ENCODE measurements at regions not wholly inside any gene's neighbourhood (a gene's known extent, or its start where the extent isn't known, plus 50 kb on each side); places are given as distances from the start of the nearest gene placed in this dataset.

DNA sequence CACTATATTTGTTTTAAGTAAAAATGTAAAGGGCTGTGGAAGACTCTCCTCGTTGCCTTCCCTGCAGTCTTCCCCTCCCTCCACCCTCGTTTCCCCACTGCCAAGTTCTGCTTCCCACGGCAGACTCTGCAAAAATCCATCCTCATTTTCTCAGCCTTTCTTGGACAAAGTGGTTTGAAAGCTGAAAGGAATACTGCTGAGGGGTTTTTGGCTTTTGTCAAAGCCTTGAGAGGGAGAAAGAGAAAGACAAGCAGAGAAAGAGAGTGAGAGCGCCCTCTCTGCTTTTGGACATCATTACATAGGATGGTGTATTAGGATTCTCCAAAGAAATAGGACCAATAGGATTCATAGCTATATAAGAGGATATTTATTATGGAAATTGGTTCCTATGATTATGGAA, 455.9 kb upstream of the SOX11 start:
- DNase-seq (ENCODE audit: low read depth), result no peak

DNA sequence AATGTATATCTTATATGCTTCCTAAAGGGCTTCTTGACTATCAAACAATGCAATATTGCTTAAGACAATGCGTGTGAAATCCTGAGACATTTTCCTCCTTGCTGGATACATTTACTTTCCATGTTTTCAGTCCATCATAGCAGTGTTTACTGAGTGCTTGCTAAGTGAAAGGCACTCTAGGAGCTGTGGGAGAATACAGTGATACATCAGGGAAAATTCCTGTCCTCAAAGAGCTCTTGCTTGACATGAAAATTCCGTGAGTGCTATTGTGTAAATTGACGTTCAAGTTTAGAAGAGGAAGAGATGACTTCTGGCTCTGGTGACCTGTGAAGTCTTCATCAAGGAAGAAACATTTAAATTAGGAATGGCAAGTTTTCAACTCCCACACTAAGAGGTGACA, 449.4 kb upstream of the SOX11 start:
- DNase-seq (ENCODE audit: low read depth), result no peak

DNA sequence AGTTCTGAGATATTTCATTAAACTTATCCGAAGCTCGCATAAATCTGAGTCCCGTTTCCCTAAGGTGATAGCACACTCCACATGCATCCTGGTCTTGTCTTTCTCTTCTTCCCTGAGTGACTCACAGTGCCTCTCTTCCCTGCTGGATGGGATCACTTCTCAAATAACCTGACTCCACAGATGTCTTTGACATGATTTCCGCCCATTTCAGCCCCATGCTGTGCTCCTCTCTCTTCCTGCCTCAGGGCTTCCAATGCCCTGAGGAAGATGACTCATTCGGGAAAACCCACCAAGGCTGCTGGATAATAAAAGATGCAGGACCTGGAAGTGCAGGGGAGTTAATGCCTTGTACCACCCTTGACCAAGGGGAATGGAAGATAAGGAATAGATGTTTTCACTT, 441.7 kb upstream of the SOX11 start:
- no peak for DNase-seq (ENCODE audit: low read depth)

DNA sequence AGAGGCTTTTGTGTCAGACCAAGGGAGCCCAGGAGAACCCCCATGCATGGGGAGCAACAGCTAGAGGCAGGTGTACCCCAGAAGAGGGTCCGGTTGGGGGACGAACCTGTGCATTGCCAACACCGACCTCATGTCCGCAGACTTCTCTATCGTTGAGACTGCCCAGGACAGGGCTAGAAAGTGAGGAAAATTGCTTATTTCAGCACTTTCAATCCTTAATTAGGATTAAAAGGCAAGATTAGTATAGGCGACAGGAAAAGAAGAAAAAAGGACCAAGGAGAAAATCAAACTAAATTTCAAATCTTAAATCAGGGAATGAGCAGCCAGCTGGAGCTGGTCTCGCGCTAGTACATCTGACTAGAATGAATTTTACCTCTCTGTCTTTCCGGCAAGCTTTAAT, 438.9 kb upstream of the SOX11 start:
- DNase-seq (ENCODE audit: low read depth), result no peak

DNA sequence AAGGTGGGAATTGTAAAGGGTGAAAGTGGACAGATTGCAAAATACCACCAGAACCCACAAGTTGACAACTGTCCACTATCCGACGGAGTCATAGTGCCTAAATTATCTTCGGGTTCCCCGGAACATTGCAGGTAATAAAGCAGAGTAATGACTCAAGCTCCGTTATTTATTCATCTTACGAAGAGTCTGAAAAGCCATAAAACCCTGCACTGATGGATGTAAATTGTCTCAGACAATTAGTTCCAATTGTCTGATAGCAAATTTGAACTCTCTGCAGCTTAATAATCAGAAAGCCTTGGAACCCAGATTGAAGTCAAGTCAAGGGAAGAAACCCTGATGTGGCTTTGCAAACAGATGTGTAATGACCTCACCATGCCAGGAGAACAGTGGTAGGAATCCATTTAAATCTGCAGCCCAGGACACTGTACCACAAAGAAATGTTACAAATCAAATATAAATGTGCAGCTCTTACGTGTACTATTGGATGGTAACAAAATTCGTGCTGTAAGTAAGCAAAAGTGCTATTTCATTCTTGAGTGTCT, 437.3 kb upstream of the SOX11 start:
- DNase-seq (ENCODE audit: low read depth), result no peak

DNA sequence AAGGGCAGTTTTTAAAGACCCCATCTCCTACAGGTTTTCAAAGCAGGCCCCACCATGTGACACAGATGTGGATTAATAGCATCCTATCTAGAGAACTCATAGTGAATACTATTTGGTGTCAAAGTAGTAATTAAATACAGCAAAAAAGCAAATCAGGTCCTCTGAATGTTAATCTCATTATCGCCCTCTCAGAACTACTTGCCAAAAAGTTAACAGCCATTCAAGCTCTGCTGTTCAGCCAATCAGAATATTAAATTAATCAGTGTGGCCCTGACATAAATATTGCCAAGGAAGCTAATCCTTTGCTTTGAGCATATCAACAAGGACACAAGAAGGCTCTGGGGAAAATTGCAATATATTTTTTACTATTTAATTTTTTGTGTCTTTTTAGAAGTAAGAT, 428.9 kb upstream of the SOX11 start:
- no peak for DNase-seq (ENCODE audit: low read depth)

DNA sequence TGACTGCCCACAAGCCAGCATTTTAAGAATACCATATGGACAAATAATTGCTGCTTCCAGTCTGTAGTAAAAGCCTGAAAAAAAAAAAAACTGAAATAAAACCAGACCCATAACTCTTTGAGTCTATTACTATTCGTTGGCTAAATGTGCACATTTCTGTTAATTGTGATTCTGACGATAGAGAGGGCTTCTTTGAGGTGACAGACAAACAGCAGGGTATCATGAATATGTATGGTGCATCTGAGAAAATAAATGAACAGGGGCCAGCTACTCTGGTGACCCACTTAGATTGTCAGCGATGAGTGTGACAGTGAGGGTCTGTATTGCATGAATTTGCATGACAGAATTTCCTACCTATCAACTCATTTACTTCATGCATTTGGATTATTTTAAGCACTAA, 427.8 kb upstream of the SOX11 start:
- DNase-seq (ENCODE audit: low read depth), result no peak

DNA sequence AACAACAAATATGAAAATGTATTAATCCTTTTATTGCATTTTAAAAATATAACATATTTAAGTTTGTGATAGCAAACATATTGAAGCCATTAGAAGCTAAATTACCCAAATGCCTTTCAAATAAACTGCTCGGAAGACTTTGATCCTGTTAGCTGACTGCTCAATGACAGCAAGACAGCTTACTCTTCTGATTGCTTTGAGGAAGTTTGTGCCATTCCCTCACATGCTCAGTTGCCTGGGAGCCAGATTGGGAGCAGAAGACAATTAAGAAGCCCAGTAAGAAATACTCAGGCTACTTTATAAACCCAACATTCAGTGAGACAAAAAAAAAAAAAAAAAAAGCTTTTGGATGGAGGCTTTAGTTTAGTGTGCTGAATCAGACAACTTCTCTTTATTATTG, 407.1 kb upstream of the SOX11 start:
- no peak for DNase-seq (ENCODE audit: low read depth)

DNA sequence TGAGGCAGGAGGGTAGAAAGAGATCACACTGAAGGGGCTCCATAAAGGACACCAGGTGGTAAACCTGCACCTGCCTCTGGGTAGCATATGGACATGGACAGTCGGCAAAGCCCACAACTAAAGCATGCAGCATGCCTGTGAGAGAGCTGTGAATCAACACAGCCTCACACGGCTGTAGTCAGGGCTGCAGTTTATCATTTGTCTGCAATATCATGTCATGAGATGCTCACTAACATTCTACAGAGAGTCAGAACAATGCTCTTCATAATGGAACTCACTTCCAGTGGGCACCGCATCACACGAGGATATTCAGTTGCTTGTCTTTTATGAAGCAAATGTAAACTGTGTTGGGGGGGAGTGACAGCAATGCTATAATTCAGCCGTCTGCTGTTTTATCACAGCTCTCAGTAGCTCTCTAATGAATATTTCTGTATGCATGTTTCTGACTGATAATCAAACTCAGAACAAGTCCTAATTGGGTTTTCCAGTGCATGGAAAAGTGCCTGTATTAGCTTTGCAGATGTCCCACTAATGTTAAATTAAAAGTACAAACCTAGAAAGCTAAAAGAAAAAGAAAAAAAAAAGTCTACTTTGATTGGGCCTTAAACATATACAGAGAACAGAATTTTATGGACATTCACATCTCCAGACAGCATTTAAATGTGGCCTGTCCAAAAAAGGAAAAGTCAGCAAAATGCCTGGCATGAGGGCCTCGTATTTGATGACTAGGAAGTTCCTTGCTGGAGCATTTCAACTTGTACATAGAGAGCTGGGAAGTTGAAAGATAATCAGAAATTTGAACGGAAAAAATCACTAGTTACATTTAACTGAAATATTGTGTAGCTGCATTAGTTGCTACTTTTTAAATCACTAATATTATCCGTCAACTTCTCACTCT, 406.1 kb upstream of the SOX11 start:
- no peak for DNase-seq (ENCODE audit: low read depth)

DNA sequence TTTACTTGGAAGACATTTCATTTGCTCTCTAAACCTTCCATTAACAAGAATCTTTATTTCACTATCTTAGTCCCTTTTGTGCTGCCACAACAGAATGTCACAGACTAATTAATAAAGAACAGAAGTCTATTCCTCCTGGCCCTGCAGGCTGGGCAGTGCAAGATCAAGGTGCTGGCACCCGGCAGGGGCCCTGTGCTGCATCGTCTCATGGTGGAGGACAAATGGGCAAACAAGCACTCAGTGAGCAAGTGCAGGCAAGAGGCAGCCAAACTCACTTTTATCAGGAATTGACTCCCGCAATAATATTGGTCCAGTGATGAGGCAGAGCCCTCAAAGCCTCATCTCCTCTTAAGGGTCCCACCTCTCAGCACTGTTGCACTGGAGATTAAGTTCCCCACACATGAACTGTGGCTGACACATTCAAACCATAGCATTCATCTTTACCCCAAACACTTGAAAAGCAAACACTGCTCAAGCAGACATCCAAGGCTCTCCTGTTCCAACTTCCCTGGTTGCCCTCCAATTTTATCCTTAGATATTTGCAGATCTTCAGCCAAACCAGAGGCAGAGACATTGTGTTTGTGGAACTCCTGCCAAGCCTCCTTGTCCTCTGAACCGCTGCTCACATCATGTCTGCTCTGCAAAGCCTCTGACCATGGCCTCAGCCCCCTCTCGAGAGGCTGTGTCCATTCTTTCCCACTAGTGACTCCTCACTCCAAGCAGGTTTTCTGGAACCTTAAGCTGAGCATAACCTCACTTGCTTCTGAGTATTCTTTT, 404.4 kb upstream of the SOX11 start:
- DNase-seq (ENCODE audit: low read depth), result no peak

DNA sequence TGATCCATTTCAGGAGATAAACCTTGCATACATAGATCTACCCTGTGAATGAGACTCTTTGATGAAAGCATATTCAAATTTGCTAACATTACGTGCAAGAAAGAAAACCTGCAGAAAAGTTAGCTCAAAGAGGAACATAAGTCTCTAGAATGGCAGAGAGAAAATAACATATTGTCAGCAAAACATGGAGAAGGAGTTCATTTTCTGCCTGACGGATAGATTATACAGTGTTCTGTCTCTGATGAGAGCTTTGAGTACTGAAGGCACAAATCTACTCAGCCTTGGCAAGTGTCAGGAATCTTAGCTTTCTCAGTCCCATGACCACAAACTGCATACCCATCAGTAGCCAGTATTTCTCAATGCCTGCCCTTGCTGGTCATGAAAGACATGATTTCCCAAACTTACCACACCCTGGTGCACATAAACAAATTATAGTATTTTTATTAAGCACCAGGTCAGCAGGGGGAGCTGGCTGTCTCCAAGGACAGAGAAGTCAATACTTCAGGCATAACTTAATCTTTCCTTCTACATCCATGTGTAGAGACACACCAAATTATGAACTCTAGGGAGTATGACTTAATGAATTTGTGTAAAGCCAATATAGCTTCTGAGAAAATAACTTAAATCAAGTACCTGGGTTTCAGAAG, 401.2 kb upstream of the SOX11 start:
- DNase-seq (ENCODE audit: low read depth), result no peak

DNA sequence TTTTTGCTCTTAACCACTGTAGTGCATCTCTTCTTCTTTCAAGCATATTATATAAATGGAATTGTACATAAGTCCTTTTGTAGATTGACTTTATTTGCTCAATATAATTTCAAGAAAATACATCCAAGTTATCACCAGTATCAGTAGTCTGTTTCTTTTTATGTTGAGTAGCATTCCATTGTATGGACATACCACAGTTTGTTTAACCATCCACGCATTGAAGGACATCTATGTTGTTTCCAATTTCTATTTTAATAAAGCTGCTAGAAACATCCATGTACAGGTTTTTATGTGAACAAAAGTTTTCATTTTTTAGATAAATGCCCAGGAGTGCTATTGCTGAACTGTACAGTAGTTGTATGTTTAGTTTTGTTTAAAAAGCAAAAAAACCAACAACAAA, 387.5 kb upstream of the SOX11 start:
- DNase-seq (ENCODE audit: low read depth), result no peak

DNA sequence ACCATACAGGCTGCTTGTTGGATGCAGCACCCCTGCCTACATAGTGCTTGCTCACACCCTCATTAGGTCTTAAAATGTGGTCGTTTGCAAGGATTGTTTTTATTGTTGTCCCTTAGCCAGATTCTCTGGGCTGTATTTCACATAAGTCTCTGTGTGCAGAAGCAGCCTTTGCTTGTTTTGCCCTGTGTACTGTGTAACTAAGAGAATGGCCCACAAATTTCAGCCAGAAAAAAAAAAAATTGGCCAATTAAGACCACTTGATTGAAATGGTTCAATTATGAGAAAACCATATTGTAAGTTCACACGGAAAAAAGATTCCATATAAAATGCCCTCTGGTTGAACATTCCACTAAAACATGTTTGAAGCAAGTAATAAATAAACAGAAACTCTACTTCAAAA, 377.1 kb upstream of the SOX11 start:
- DNase-seq (ENCODE audit: low read depth), result no peak

DNA sequence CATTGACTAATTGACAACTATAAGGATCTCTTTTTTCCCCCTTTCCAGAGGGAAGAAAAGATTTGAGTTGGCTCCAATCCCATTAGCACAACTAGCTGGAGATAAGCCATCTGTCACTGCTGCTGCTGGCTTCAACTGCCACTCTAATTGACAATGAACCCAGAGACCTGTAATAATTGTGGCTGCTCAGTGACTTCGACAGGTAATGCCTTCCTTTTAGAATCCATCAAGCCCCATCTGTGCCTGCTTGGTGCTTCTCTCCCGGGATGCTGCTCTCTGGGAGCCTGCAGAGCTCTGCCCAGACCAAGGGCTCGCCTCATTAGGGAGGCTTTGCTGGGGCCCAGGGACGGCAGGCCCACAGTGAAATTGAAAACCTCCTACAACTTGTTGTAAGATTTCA, 376.7 kb upstream of the SOX11 start:
- DNase-seq (ENCODE audit: low read depth), result no peak

DNA sequence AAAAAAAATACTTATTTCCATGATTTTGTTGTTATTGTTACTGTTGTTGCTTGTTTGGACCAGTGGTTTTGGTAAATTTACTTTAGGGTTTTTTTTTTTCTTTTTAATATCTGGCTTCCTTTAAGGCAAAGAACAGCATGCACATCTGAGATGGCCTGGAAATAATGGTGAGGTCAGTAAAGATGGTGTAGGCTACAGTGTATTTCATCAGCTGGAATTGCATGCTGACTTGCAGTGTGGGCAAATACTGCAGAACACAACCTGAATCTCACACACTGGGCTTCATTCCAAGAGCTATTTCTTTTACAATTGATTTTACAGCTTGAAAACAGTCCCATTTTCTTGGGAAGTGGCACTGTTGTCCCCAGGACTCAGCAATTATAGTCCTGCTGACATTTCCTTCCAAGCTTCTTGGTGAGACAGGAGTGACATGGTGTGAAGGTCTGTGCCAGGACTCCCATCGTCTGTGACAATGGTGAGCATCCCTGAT, 376.1 kb upstream of the SOX11 start:
- no peak for DNase-seq (ENCODE audit: low read depth)

DNA sequence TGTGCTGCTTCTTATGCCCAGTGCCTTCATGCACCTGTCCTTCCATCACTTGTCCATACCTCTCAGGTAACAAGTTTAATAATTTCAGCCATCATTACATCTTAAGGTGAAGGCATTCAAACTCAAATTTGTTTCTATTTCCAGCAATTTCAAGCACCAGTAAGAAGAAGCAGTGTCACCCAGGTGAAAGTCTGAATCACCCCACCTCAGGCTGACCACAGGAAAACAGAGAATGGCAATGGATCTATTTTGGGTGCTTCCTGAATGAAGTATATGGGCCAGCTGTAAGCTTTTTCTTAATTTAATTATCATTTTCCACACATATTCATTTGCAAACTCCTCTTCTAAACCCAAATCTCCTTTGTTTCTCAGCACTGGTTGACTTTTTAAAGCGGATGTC, 372.7 kb upstream of the SOX11 start:
- DNase-seq (ENCODE audit: low read depth), result no peak

DNA sequence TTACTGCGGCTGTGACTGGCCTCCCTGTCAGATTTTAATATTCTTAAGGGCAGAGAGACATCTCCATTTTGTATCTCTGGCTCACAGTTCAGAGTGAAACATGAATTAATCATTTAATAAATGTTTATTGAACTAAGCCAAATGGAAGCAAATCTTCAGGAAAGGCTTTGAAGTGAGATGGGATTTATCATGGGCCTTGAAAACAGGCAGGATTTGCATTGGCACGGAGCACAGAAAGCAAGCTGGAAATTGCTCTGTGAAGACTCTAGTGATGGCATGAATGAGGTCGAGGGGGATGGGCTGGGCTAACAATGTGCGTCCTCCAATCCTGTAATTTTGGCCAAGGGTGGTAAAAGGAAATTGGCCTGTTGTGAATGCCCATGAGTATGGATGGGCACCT, 369.8 kb upstream of the SOX11 start:
- DNase-seq (ENCODE audit: low read depth), result no peak

DNA sequence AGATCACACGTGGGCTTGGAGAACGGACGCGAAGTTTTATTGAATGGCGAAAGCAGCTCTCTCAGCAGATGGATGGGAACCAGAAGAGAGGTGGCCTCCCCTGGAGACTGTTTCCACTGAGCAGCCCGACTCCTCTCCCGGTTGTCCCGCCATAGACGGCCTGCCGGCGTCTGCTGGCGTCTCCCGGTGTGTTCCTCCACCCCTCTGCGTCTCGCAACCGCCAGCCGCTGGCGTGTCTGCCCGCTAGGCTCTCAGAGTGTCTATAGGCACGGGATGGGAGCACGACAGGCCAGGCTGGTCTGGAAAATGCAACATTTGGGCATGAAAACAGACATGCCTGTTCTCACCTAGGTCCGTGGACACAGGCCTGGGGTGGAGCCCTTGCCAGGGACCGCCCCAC, 366.7 kb upstream of the SOX11 start:
- DNase-seq (ENCODE audit: low read depth), result no peak

DNA sequence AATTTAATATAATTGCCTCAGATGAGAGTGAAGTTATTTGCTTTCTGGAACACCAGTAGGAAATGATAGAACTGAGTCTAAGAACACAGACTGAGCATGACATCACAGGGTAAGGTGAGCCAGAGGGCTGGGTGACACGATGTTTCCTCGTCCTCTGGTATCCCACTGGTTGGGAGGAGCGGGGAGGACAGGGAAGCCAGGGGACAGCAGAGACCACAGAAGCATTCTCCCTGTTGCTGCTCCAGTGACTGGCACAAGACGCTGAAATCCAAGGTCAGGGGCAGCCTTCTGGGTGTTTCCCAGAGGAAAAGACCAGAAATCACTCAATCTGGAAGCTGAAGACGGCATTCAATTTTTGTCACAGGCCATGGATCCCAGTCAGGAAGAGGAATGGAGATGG, 363.4 kb upstream of the SOX11 start:
- no peak for DNase-seq (ENCODE audit: low read depth)

DNA sequence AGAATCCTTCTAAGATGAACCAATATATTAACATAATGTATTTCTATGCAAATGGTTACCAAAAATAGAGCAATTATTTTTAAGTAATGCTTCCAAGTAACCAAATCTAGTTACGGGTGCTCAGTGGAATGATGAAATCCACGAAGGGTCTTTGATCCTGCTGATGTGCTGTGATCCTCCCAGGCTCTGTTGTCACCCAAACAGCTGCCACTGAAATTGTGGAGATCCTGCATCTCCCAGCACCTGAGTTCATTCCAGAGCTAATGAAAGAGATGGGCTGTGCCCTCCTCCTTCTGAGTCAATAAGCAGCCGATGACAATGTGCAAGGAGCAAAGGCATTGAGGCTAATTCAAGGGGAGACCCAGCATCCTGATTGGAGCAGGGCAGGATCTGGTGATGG, 362.4 kb upstream of the SOX11 start:
- no peak for DNase-seq (ENCODE audit: low read depth)

DNA sequence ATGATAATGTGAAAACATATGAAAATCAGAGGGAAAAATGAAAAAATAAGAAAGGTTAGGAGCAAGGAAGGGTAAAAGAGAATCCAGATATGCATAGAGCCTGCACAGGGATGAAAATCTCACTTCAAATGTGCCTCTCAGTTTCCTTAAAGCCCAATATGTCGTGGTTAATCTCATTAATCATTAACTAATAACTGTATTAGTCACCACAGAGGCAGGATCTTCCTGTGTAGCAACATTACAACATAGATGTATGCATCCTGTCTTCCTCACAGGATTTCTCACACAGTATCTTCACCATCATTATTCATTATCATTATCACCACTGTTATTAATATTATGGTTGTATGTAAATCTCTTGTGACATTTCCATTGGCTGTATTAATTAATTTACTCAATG, 361.2 kb upstream of the SOX11 start:
- no peak for DNase-seq (ENCODE audit: low read depth)

DNA sequence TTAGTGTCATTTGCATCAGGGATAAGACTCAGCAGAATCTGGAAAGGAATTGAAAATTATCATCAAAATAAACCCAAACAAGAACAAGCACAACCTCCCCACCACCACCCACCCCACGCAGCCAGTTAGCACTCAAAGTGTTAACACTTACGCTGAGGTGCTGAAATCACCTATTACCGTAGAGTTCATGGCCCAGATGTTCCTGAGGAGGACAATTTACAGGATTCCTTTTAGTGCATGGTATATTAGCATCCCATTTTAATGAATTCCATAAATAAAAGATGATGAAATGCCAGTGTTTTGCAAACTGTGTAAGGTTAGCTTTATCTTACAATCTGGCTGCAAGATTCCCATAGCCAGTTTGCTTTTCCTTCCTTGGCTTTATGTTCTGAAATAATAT, 359.3 kb upstream of the SOX11 start:
- DNase-seq (ENCODE audit: low read depth), result no peak

DNA sequence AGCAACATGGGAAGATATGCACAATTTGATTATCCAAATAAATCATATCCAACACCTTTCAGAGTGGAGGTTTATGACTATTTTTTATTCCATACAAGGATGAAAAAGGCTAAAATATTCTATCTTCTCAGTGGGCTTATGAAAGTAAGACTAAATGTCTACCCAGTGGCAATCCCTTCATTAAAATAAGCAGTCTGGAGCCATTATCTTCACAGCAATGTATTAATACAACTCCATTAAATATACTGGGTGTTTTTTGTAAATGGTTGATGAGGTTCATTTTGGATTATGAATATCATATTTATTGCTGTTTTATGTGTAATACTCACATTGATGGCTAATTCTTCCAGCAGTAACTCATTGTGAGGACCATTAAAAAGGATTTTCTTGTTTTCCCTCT, 352.7 kb upstream of the SOX11 start:
- no peak for DNase-seq (ENCODE audit: low read depth)

Measured in fibroblast of the conjunctiva (primary cell).